ENCODE measurements at regions not wholly inside any gene's neighbourhood (a gene's known extent, or its start where the extent isn't known, plus 50 kb on each side); places are given as distances from the start of the nearest gene placed in this dataset.

DNA sequence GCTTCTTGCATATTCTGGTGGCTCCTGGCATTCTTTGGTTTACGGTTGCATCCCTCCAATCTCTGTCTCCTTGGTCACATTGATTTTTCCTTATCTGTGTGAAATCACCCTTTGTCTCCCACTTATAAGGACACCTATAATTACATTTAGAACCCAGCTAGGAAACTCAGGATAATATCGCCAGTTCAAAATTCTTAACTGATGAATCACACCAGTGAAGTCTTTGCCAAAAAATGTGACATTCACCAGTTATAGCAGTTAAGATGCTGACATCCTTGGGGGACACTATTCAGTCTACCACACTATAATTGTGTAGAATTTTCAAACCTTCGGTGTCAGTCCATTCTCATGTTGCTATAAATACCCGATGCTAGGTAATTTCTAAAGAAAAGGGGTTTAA, 320.2 kb downstream of the TMX3 start:
- TF ChIP-seq, protein P1, sequence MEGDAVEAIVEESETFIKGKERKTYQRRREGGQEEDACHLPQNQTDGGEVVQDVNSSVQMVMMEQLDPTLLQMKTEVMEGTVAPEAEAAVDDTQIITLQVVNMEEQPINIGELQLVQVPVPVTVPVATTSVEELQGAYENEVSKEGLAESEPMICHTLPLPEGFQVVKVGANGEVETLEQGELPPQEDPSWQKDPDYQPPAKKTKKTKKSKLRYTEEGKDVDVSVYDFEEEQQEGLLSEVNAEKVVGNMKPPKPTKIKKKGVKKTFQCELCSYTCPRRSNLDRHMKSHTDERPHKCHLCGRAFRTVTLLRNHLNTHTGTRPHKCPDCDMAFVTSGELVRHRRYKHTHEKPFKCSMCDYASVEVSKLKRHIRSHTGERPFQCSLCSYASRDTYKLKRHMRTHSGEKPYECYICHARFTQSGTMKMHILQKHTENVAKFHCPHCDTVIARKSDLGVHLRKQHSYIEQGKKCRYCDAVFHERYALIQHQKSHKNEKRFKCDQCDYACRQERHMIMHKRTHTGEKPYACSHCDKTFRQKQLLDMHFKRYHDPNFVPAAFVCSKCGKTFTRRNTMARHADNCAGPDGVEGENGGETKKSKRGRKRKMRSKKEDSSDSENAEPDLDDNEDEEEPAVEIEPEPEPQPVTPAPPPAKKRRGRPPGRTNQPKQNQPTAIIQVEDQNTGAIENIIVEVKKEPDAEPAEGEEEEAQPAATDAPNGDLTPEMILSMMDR (conservative IDR thresholded peaks at IDR 0.05), result no peak
- TF ChIP-seq EZH2 (IDR thresholded peaks at IDR 0.05; ENCODE audit: low read depth), result no peak
